ENCODE measurements at regions not wholly inside any gene's neighbourhood (a gene's known extent, or its start where the extent isn't known, plus 50 kb on each side); places are given as distances from the start of the nearest gene placed in this dataset.

DNA sequence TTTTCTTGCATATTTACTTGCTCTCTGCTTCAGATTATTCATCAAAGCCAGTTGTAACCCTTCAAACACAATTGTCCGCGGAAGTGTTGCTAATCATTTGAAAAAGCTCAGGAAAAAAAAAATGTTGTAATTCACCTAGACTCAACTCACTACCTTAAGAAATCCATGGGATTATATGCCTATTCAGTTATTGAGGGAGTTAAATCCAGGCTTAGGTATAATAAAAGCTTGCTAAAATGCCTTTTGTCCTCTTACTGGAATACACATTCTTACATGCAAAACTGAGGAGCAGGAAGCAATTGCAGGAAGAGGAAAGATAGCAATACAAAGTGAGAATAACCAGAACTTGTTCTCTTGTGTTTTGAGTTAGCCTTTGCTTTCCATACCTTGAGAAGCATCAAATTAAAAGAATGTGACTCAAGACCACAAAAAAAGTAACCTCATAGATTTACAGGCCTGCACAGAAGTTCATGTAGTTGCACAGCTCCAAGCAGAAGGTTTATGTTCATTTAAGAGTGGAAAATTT is 91.4 kb upstream of the FAM241A start:
- Histone ChIP-seq H3K36me3 (ENCODE audit: control insufficient read depth, insufficient read depth, low read length) (no peaks in the 10 kb centered on the region), H3K27me3 (replicated peaks; ENCODE audit: control insufficient read depth, insufficient read depth, low read length) (no peaks in the 10 kb centered on the region), H3K9me3 (no peaks in the 10 kb centered on the region), H3K4me3 (ENCODE audit: low read depth, low read length) (no peak overlapping the region), H3K4me1 (no peaks in the 10 kb centered on the region)
- no TSS peak for BruUV-seq (replicated peaks)
- H3K27me3 Mint-ChIP-seq (ENCODE audit: insufficient read depth, unreplicated experiment): peaks cover 2% of the 10 kb centered on the region
- no peak overlapping the region for H3K27ac Mint-ChIP-seq (ENCODE audit: unreplicated experiment)
- H3K4me3 Mint-ChIP-seq (ENCODE audit: unreplicated experiment): no peak overlapping the region
- DNase-seq: no peak
- H3K36me3 Mint-ChIP-seq (ENCODE audit: insufficient read depth, unreplicated experiment): no peaks in the 10 kb centered on the region
- no peaks in the 10 kb centered on the region for H3K9me3 Mint-ChIP-seq (ENCODE audit: unreplicated experiment)
- TF ChIP-seq, protein P1, sequence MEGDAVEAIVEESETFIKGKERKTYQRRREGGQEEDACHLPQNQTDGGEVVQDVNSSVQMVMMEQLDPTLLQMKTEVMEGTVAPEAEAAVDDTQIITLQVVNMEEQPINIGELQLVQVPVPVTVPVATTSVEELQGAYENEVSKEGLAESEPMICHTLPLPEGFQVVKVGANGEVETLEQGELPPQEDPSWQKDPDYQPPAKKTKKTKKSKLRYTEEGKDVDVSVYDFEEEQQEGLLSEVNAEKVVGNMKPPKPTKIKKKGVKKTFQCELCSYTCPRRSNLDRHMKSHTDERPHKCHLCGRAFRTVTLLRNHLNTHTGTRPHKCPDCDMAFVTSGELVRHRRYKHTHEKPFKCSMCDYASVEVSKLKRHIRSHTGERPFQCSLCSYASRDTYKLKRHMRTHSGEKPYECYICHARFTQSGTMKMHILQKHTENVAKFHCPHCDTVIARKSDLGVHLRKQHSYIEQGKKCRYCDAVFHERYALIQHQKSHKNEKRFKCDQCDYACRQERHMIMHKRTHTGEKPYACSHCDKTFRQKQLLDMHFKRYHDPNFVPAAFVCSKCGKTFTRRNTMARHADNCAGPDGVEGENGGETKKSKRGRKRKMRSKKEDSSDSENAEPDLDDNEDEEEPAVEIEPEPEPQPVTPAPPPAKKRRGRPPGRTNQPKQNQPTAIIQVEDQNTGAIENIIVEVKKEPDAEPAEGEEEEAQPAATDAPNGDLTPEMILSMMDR (IDR thresholded peaks at IDR 0.05; ENCODE audit: insufficient read depth in 1 of 2, low read depth in 1 of 2, low read length in 1 of 2, severe bottlenecking in 1 of 2, unreplicated experiment in 1 of 2): no peak
- H3K4me1 Mint-ChIP-seq (ENCODE audit: low read depth, unreplicated experiment): no peaks in the 10 kb centered on the region
- intact Hi-C loops (cut with micrococcal nuclease; ENCODE audit: unreplicated experiment): no loop called here
- CTCF ChIA-PET: no interaction called here
- POLR2A ChIA-PET: no interaction called here

- TF ChIP-seq, protein P1 (IDR thresholded peaks at IDR 0.05; ENCODE audit: insufficient read depth in 1 of 2, low read depth in 1 of 2, low read length in 1 of 2, severe bottlenecking in 1 of 2, unreplicated experiment in 1 of 2): no peak
- POLR2A ChIA-PET: no interaction called here
Observed at GRCh38 chr4:112055100-112055499, 90.2 kb upstream of the FAM241A start.

DNA sequence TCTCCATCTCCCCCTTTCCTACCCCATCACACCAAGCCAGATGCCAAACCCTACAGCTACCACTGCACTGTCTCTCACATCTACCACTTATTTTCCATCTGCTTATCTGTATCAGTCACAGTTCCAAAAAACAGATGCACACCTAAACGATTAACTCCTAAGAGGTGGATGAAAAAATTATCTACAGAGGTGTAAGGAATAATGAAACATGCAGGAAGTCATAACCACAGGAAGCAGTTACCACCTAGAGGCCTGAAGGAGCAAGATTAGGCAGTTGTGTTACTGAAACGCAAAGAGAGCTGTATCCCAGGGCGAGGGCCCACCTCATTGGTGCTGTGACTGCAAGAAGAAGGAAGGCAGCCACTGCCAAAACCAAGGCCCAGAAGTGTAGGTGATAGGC is 87.8 kb upstream of the FAM241A start:
- no TSS peak for BruUV-seq (replicated peaks)
- TF ChIP-seq, protein P1 (IDR thresholded peaks at IDR 0.05; ENCODE audit: insufficient read depth in 1 of 2, low read depth in 1 of 2, low read length in 1 of 2, severe bottlenecking in 1 of 2, unreplicated experiment in 1 of 2): no peak
- ChIA-PET POLR2A (no interaction called here), CTCF (no interaction called here)
- H3K27me3 ChIP-seq (replicated peaks; ENCODE audit: control insufficient read depth, insufficient read depth, low read length): no peaks in the 10 kb centered on the region
- H3K9me3 Mint-ChIP-seq (ENCODE audit: unreplicated experiment): no peaks in the 10 kb centered on the region
- peaks cover 5% of the 10 kb centered on the region for H3K27me3 Mint-ChIP-seq (ENCODE audit: insufficient read depth, unreplicated experiment)
- H3K4me1 Mint-ChIP-seq (ENCODE audit: low read depth, unreplicated experiment): no peaks in the 10 kb centered on the region
- intact Hi-C loops (cut with micrococcal nuclease; ENCODE audit: unreplicated experiment): no loop called here
- no peak for DNase-seq
- H3K4me3 ChIP-seq (ENCODE audit: low read depth, low read length): no peak overlapping the region
- H3K9me3 ChIP-seq: no peaks in the 10 kb centered on the region
- no peak overlapping the region for H3K4me3 Mint-ChIP-seq (ENCODE audit: unreplicated experiment)
- no peak overlapping the region for H3K27ac Mint-ChIP-seq (ENCODE audit: unreplicated experiment)
- H3K4me1 ChIP-seq: no peaks in the 10 kb centered on the region
- no peaks in the 10 kb centered on the region for H3K36me3 ChIP-seq (ENCODE audit: control insufficient read depth, insufficient read depth, low read length)
- no peaks in the 10 kb centered on the region for H3K36me3 Mint-ChIP-seq (ENCODE audit: insufficient read depth, unreplicated experiment)

More at GRCh38 chr4:112055100-112055499, 90.2 kb upstream of the FAM241A start:
- no peak overlapping the region for H3K27ac Mint-ChIP-seq (ENCODE audit: unreplicated experiment)
- intact Hi-C loops (cut with micrococcal nuclease; ENCODE audit: unreplicated experiment): no loop called here
- Histone ChIP-seq H3K36me3 (ENCODE audit: control insufficient read depth, insufficient read depth, low read length) (no peaks in the 10 kb centered on the region), H3K4me3 (ENCODE audit: low read depth, low read length) (no peak overlapping the region), H3K4me1 (no peaks in the 10 kb centered on the region), H3K27me3 (replicated peaks; ENCODE audit: control insufficient read depth, insufficient read depth, low read length) (no peaks in the 10 kb centered on the region), H3K9me3 (no peaks in the 10 kb centered on the region)
- DNase-seq: no peak
- peaks cover 2% of the 10 kb centered on the region for H3K27me3 Mint-ChIP-seq (ENCODE audit: insufficient read depth, unreplicated experiment)
- no peaks in the 10 kb centered on the region for H3K4me1 Mint-ChIP-seq (ENCODE audit: low read depth, unreplicated experiment)
- H3K4me3 Mint-ChIP-seq (ENCODE audit: unreplicated experiment): no peak overlapping the region
- no peaks in the 10 kb centered on the region for H3K9me3 Mint-ChIP-seq (ENCODE audit: unreplicated experiment)
- no peaks in the 10 kb centered on the region for H3K36me3 Mint-ChIP-seq (ENCODE audit: insufficient read depth, unreplicated experiment)
- CTCF ChIA-PET: interaction anchor here (0.6 to 0.8 kb wide), 4 partner anchors 21 to 830 kb away, joined by 3 to 5 read pairs (median 4); partner anchors contain the start of gene AP1AR
- no TSS peak for BruUV-seq (replicated peaks)
